Left lung (tissue), 4 donors: ENCODE measurements at regions not wholly inside any gene's neighbourhood (a gene's known extent, or its start where the extent isn't known, plus 50 kb on each side); places are given as distances from the start of the nearest gene placed in this dataset.
"Not testable (repeated sequence)": the region's sequence is repeated elsewhere in the genome, so short reads cannot be mapped to it uniquely, and the experiment has no call there.

ENCODE experiments used
- ATAC-seq: fragments of 200-7000 bp; cut with Tn5 transposase; one replicate; pipeline ENCODE4 v1.9.1; 2020; ENCODE audit warnings: moderate library complexity
- DNase-seq, 4 donors: peaks; one replicate each; pipeline ENCODE4 v3.0.0-alpha.2; 2013 to 2020
- H3K27ac ChIP-seq, 2 donors: fragments of 200-600 bp; sonication (generic) in 1 of 2; one replicate each; pipeline versions ENCODE4 v1.5.0 to v1.8.0; 2020 to 2021
- H3K27me3 ChIP-seq, 2 donors: fragments of 200-600 bp; sonication (generic) in 1 of 2; one replicate each; pipeline versions ENCODE4 v1.5.0 to v1.8.0; 2020 to 2021
- H3K36me3 ChIP-seq, 2 donors: fragments of 200-600 bp; sonication (generic) in 1 of 2; one replicate each; pipeline versions ENCODE4 v1.5.0 to v1.8.0; 2020 to 2021
- H3K4me1 ChIP-seq, 2 donors: fragments of 200-600 bp; one replicate each; pipeline ENCODE4 v1.8.0; 2021
- H3K4me3 ChIP-seq, 2 donors: fragments of 200-600 bp; sonication (generic) in 1 of 2; one replicate each; pipeline versions ENCODE4 v1.5.0 to v1.8.0; 2020 to 2021; ENCODE audit warnings: mild to moderate bottlenecking in 1 of 2
- H3K9me3 ChIP-seq, 2 donors: fragments of 200-600 bp; sonication (generic) in 1 of 2; one replicate each; pipeline versions ENCODE4 v1.5.0 to v1.8.0; 2020 to 2021
- CTCF ChIP-seq, 2 donors: fragments of 200-600 bp; sonication (generic) in 1 of 2; IDR thresholded peaks; one replicate each; pipeline versions ENCODE4 v1.5.0 to v1.8.0; 2021; ENCODE audit warnings: antibody characterized with exemption in 2 of 2
- intact Hi-C, 2 donors: fragments of 100-400 bp; cut with DNase I; formaldehyde crosslinking; loops; one replicate each; pipeline versions ENCODE4 v1.11.2 to v1.14.2; 2022
- donor health status: DM: no; HTN: yes; CAD: no.
- donor health status: DM: no; HTN: no; CAD: no.

- no peaks in the 10 kb centered on the region for H3K9me3 ChIP-seq
- intact Hi-C loops: no loop called here
- H3K4me3 ChIP-seq: no peak overlapping the region
- H3K36me3 ChIP-seq: no peaks in the 10 kb centered on the region
- ATAC-seq (no peak), DNase-seq (no peak)
- TF ChIP-seq CTCF (IDR thresholded peaks at IDR 0.05): no peak
- H3K27me3 ChIP-seq: no peaks in the 10 kb centered on the region
- no peaks in the 10 kb centered on the region for H3K4me1 ChIP-seq
- no peak overlapping the region for H3K27ac ChIP-seq
Measured at GRCh38 chrX:125137521-125137920, 182.2 kb upstream of the TEX13C start.

GRCh38 chrX:125150231-125150630 lies 169.4 kb upstream of the TEX13C start:
- no peak for ATAC-seq
- Histone ChIP-seq H3K9me3 (no peaks in the 10 kb centered on the region), H3K27me3 (no peaks in the 10 kb centered on the region), H3K36me3 (no peaks in the 10 kb centered on the region), H3K4me3 (no peak overlapping the region), H3K27ac (no peak overlapping the region), H3K4me1 (no peaks in the 10 kb centered on the region)
- TF ChIP-seq CTCF (IDR thresholded peaks at IDR 0.05): no peak
- intact Hi-C loops: no loop called here
- DNase-seq: no peak

GRCh38 chrX:125151146-125151545 lies 168.5 kb upstream of the TEX13C start:
- no peaks in the 10 kb centered on the region for H3K27me3 ChIP-seq
- no peak for TF ChIP-seq CTCF (IDR thresholded peaks at IDR 0.05)
- DNase-seq: no peak
- ATAC-seq: no peak
- intact Hi-C loops: no loop called here
- no peaks in the 10 kb centered on the region for H3K4me1 ChIP-seq
- H3K9me3 ChIP-seq: no peaks in the 10 kb centered on the region
- no peak overlapping the region for H3K4me3 ChIP-seq
- no peak overlapping the region for H3K27ac ChIP-seq
- no peaks in the 10 kb centered on the region for H3K36me3 ChIP-seq

GRCh38 chrX:125152011-125152410 lies 167.7 kb upstream of the TEX13C start:
- TF ChIP-seq CTCF (IDR thresholded peaks at IDR 0.05): no peak
- Histone ChIP-seq H3K9me3 (no peaks in the 10 kb centered on the region), H3K27ac (no peak overlapping the region), H3K4me1 (no peaks in the 10 kb centered on the region), H3K4me3 (no peak overlapping the region), H3K36me3 (no peaks in the 10 kb centered on the region), H3K27me3 (no peaks in the 10 kb centered on the region)
- no peak for ATAC-seq
- DNase-seq: no peak
- intact Hi-C loops: no loop called here

GRCh38 chrX:125153621-125154020 lies 166.1 kb upstream of the TEX13C start:
- H3K27ac ChIP-seq: no peak overlapping the region
- DNase-seq (no peak), ATAC-seq (no peak)
- no peak for TF ChIP-seq CTCF (IDR thresholded peaks at IDR 0.05)
- no peaks in the 10 kb centered on the region for H3K4me1 ChIP-seq
- H3K9me3 ChIP-seq: no peaks in the 10 kb centered on the region
- intact Hi-C loops: no loop called here
- no peaks in the 10 kb centered on the region for H3K36me3 ChIP-seq
- H3K4me3 ChIP-seq: no peak overlapping the region
- H3K27me3 ChIP-seq: no peaks in the 10 kb centered on the region

GRCh38 chrX:125154288-125155257 lies 165.1 kb upstream of the TEX13C start:
- H3K27ac ChIP-seq, DNase-seq, H3K9me3 ChIP-seq, H3K27me3 ChIP-seq, ATAC-seq, H3K36me3 ChIP-seq, H3K4me1 ChIP-seq, H3K4me3 ChIP-seq, intact Hi-C loops: not testable (repeated sequence)

GRCh38 chrX:125155296-125156033 lies 164.2 kb upstream of the TEX13C start:
- H3K36me3 ChIP-seq, H3K4me1 ChIP-seq, ATAC-seq, H3K27me3 ChIP-seq, H3K4me3 ChIP-seq, H3K27ac ChIP-seq, H3K9me3 ChIP-seq, intact Hi-C loops: not testable (repeated sequence)
- peak in 1 of 4 donors; percentile 16 for DNase-seq
